ENCODE measurements at regions not wholly inside any gene's neighbourhood (a gene's known extent, or its start where the extent isn't known, plus 50 kb on each side); places are given as distances from the start of the nearest gene placed in this dataset.
"Not testable (repeated sequence)": the region's sequence is repeated elsewhere in the genome, so short reads cannot be mapped to it uniquely, and the experiment has no call there.

- DNase-seq, result no peak
- Mint-ChIP-seq H3K4me1 (no peaks in the 10 kb centered on the region), H3K9me3 (no peaks in the 10 kb centered on the region), H3K4me3 (no peak overlapping the region), H3K36me3 (ENCODE audit: low read depth) (no peaks in the 10 kb centered on the region), H3K27me3 (no peaks in the 10 kb centered on the region), H3K27ac (no peak overlapping the region)
- no peak for ATAC-seq
Measured at GRCh38 chr3:95759614-95760301, 1054.6 kb upstream of the EPHA6 start.

- Mint-ChIP-seq H3K4me1 (no peaks in the 10 kb centered on the region), H3K4me3 (no peak overlapping the region), H3K27me3 (no peaks in the 10 kb centered on the region), H3K9me3 (peaks cover 22% of the 10 kb centered on the region), H3K36me3 (ENCODE audit: low read depth) (no peaks in the 10 kb centered on the region), H3K27ac (no peak overlapping the region)
- DNase-seq (no peak), ATAC-seq (no peak)
Measured at GRCh38 chr3:95775486-95776094, 1038.8 kb upstream of the EPHA6 start.

DNA sequence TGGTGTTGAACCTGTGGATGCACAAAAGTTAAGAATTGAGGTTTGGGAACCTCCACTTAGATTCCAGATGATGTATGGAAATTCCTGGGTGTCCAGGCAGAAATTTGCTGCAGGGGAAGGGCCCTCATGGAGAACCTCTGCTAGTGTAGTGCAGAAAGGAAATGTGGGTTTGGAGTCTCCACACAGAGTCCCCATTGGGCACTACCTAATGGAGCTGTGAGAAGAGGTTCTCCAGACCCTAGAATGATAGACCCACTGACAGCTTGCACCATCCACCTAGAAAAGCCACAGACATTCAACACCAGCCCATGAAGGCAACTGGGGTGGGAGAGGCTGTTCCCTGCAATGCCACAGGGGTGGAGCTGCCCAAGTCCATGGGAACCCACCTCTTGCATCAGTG lies 1032.8 kb upstream of the EPHA6 start:
- Mint-ChIP-seq H3K27me3 (no peaks in the 10 kb centered on the region), H3K4me1 (no peaks in the 10 kb centered on the region), H3K27ac (no peak overlapping the region), H3K36me3 (ENCODE audit: low read depth) (no peaks in the 10 kb centered on the region), H3K4me3 (no peak overlapping the region), H3K9me3 (peaks cover 6% of the 10 kb centered on the region)
- DNase-seq (no peak), ATAC-seq (no peak)

- no peak overlapping the region for H3K27ac Mint-ChIP-seq
- peaks cover 4% of the 10 kb centered on the region for H3K9me3 Mint-ChIP-seq
- no peaks in the 10 kb centered on the region for H3K36me3 Mint-ChIP-seq (ENCODE audit: low read depth)
- no peaks in the 10 kb centered on the region for H3K4me1 Mint-ChIP-seq
- no peak for ATAC-seq
- DNase-seq, result no peak
- H3K4me3 Mint-ChIP-seq, result no peak overlapping the region
- H3K27me3 Mint-ChIP-seq, result no peaks in the 10 kb centered on the region
Measured at GRCh38 chr3:95789111-95789510, 1025.3 kb upstream of the EPHA6 start.

- DNase-seq (no peak), ATAC-seq (no peak)
- no peak overlapping the region for H3K27ac Mint-ChIP-seq
- H3K4me3 Mint-ChIP-seq, result no peak overlapping the region
- no peaks in the 10 kb centered on the region for H3K36me3 Mint-ChIP-seq (ENCODE audit: low read depth)
- H3K4me1 Mint-ChIP-seq, result no peaks in the 10 kb centered on the region
- no peaks in the 10 kb centered on the region for H3K27me3 Mint-ChIP-seq
- peaks cover 22% of the 10 kb centered on the region for H3K9me3 Mint-ChIP-seq
Measured at GRCh38 chr3:95797081-95797480, 1017.3 kb upstream of the EPHA6 start.

GRCh38 chr3:95798628-95799027 lies 1015.8 kb upstream of the EPHA6 start:
- no peaks in the 10 kb centered on the region for H3K4me1 Mint-ChIP-seq
- ATAC-seq (no peak), DNase-seq (no peak)
- H3K27me3 Mint-ChIP-seq, result no peaks in the 10 kb centered on the region
- H3K9me3 Mint-ChIP-seq, result peaks cover 22% of the 10 kb centered on the region
- no peak overlapping the region for H3K27ac Mint-ChIP-seq
- H3K4me3 Mint-ChIP-seq, result no peak overlapping the region
- H3K36me3 Mint-ChIP-seq (ENCODE audit: low read depth), result no peaks in the 10 kb centered on the region

- Mint-ChIP-seq H3K36me3 (ENCODE audit: low read depth) (no peaks in the 10 kb centered on the region), H3K9me3 (peaks cover 3% of the 10 kb centered on the region), H3K4me1 (no peaks in the 10 kb centered on the region), H3K4me3 (no peak overlapping the region), H3K27me3 (no peaks in the 10 kb centered on the region), H3K27ac (no peak overlapping the region)
- DNase-seq, result no peak
- ATAC-seq, result no peak
Measured at GRCh38 chr3:95810462-95810861, 1003.9 kb upstream of the EPHA6 start.

DNA sequence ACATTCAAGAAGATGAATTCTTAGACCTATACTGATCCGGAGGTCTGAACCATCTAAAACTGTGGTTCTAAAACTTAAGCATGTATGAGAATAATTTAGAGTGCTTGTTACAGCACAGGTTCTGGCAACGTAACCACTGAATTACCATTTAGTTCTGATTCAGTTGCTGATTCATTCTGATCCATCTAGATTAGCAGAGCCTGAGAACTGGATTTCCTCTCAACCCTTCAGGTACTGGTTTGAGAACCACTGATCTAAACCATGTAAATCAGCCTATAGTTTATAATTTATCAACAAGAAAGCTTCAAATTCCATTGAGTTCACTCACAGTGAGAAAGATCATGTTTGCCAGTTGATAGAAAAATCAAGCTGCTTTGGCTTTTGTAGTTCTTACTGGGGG lies 1001.1 kb upstream of the EPHA6 start:
- no peak overlapping the region for H3K27ac Mint-ChIP-seq

GRCh38 chr3:95815828-95816227 lies 998.6 kb upstream of the EPHA6 start:
- no peaks in the 10 kb centered on the region for H3K9me3 Mint-ChIP-seq
- no peak overlapping the region for H3K27ac Mint-ChIP-seq
- H3K4me1 Mint-ChIP-seq, result no peaks in the 10 kb centered on the region
- no peak overlapping the region for H3K4me3 Mint-ChIP-seq
- H3K36me3 Mint-ChIP-seq (ENCODE audit: low read depth), result no peaks in the 10 kb centered on the region
- DNase-seq (no peak), ATAC-seq (no peak)
- H3K27me3 Mint-ChIP-seq, result no peaks in the 10 kb centered on the region

More for the DNA sequence above, 1001.1 kb upstream of the EPHA6 start:
- ATAC-seq (no peak), DNase-seq (no peak)
- H3K27me3 Mint-ChIP-seq, result no peaks in the 10 kb centered on the region
- no peaks in the 10 kb centered on the region for H3K36me3 Mint-ChIP-seq (ENCODE audit: low read depth)
- H3K4me1 Mint-ChIP-seq, result no peaks in the 10 kb centered on the region
- no peaks in the 10 kb centered on the region for H3K9me3 Mint-ChIP-seq
- H3K4me3 Mint-ChIP-seq, result no peak overlapping the region

GRCh38 chr3:95826419-95826818 lies 988.0 kb upstream of the EPHA6 start:
- H3K4me3 Mint-ChIP-seq, result no peak overlapping the region
- H3K27ac Mint-ChIP-seq, result no peak overlapping the region
- DNase-seq, result no peak
- peaks cover 8% of the 10 kb centered on the region for H3K9me3 Mint-ChIP-seq
- H3K27me3 Mint-ChIP-seq, result no peaks in the 10 kb centered on the region
- no peak for ATAC-seq
- no peaks in the 10 kb centered on the region for H3K36me3 Mint-ChIP-seq (ENCODE audit: low read depth)
- H3K4me1 Mint-ChIP-seq, result no peaks in the 10 kb centered on the region

GRCh38 chr3:95832146-95832545 lies 982.2 kb upstream of the EPHA6 start:
- H3K27me3 Mint-ChIP-seq, result no peaks in the 10 kb centered on the region
- no peaks in the 10 kb centered on the region for H3K4me1 Mint-ChIP-seq
- H3K36me3 Mint-ChIP-seq (ENCODE audit: low read depth), result no peaks in the 10 kb centered on the region
- ATAC-seq, result no peak
- DNase-seq, result no peak
- H3K27ac Mint-ChIP-seq, result no peak overlapping the region
- no peak overlapping the region for H3K4me3 Mint-ChIP-seq
- peaks cover 21% of the 10 kb centered on the region for H3K9me3 Mint-ChIP-seq

DNA sequence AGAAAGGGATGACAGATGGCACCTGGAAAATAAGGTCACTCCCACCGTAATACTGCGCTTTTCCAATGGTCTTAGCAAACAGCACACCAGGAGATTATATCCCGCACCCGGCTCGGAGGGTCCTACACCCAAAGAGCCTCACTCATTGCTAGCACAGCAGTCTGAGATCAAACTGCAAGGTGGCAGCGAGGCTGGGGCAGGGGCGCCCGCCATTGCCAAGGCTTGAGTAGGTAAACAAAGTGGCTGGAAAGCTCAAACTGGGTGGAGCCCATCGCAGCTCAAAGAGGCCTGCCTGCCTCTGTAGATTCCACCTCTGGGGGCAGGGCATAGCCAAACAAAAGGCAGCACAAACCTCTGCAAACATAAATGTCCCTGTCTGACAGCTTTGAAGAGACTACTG lies 953.8 kb upstream of the EPHA6 start:
- DNase-seq; H3K27me3 Mint-ChIP-seq; H3K36me3 Mint-ChIP-seq (ENCODE audit: low read depth); H3K27ac Mint-ChIP-seq; H3K9me3 Mint-ChIP-seq; H3K4me1 Mint-ChIP-seq; H3K4me3 Mint-ChIP-seq; ATAC-seq: not testable (repeated sequence)

DNA sequence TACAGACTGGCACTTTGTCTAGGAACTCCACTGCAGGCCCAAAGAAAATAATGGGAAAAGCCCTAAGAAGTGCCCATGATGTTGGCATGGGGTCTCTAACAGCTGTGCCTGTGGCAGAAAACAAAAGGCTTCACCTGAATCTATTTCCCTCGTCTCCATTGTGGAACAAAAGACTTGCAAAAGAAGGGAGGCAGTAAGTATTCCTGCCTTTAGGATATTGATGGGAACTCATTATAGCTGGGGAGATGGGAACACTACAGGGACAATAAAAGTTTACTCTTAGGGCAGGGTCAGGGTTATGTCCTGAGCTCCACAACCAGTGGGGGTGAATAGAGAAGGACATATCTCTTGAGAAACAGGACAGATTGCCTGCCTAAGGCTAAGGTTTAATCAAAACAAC lies 930.6 kb upstream of the EPHA6 start:
- no peak for ATAC-seq
- Mint-ChIP-seq H3K36me3 (ENCODE audit: low read depth) (no peaks in the 10 kb centered on the region), H3K4me1 (no peaks in the 10 kb centered on the region), H3K4me3 (no peak overlapping the region), H3K9me3 (peaks cover 8% of the 10 kb centered on the region), H3K27ac (no peak overlapping the region), H3K27me3 (no peaks in the 10 kb centered on the region)
- DNase-seq, result no peak

DNA sequence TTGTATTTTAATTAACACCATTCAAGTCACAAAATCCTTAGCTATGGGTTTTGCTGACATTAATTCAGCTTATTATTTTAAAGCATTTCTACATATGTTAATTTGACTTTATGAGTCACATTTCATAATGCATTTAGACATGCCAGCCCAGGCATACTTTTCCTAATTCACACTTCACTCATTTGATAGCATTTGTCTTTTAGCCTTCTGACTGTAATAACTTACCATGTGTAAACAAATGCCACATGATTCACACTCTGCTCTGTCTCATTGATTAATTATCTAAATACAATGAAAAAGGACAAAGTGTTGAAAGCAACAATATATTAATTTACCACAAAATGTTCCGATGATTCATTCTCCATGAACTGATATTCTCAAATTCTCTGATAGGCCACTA lies 927.8 kb upstream of the EPHA6 start:
- Mint-ChIP-seq H3K4me3 (no peak overlapping the region), H3K36me3 (ENCODE audit: low read depth) (no peaks in the 10 kb centered on the region), H3K4me1 (no peaks in the 10 kb centered on the region), H3K27me3 (no peaks in the 10 kb centered on the region), H3K27ac (no peak overlapping the region), H3K9me3 (peaks cover 12% of the 10 kb centered on the region)
- ATAC-seq (no peak), DNase-seq (no peak)

DNA sequence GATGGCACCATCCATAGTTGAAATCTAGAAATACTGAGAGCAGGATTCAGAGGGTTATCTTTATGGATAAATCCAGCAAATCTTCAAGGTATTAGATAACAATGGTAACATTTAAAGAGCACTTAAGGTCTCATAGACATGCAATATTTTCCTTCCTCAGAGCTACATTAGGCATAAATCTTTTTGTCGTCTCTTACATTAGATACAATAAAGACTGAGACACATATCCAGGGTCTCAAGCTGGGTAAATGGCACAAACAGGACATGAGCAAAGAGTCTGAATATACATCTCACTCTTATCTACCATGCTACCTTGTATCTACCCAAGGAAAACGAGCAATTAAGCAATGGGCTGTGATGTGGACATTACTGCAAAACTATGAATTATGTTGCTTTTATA lies 927.3 kb upstream of the EPHA6 start:
- no peak for ATAC-seq

DNA sequence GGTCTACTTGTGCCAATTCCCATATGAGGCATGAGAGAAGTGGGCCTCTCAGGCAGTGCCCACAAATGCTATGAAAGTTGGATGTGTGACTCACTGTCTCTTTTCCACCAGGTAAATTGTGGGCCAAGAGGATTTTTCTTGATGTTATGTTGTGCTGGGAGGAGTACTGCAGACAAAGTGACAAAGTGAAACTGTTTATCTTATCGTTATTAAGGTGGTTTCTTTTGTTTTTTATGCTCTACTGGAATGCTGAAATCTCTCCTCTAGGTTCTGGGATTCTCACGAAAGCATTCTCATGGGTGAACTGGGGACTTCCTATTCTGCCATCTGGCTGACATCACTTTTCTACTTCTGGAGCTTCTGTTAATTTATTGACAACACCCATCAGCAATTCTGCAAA lies 919.6 kb upstream of the EPHA6 start:
- H3K4me3 Mint-ChIP-seq, result no peak overlapping the region
- no peaks in the 10 kb centered on the region for H3K4me1 Mint-ChIP-seq
- ATAC-seq (no peak), DNase-seq (no peak)
- H3K27ac Mint-ChIP-seq, result no peak overlapping the region
- peaks cover 20% of the 10 kb centered on the region for H3K9me3 Mint-ChIP-seq
- H3K36me3 Mint-ChIP-seq (ENCODE audit: low read depth), result no peaks in the 10 kb centered on the region
- no peaks in the 10 kb centered on the region for H3K27me3 Mint-ChIP-seq

More for the DNA sequence above, 927.3 kb upstream of the EPHA6 start:
- Mint-ChIP-seq H3K27ac (no peak overlapping the region), H3K4me1 (no peaks in the 10 kb centered on the region), H3K9me3 (peaks cover 10% of the 10 kb centered on the region), H3K27me3 (no peaks in the 10 kb centered on the region), H3K4me3 (no peak overlapping the region), H3K36me3 (ENCODE audit: low read depth) (no peaks in the 10 kb centered on the region)
- no peak for DNase-seq
